Heart left ventricle (tissue), 16 donors: ENCODE measurements at regions not wholly inside any gene's neighbourhood (a gene's known extent, or its start where the extent isn't known, plus 50 kb on each side); places are given as distances from the start of the nearest gene placed in this dataset.

Source experiments
- ATAC-seq, 4 donors: fragments of 200-7000 bp; cut with Tn5 transposase; one replicate each; pipeline ENCODE4 v1.9.1; 2020 to 2022; ENCODE audit warnings: moderate library complexity in 4 of 4, mild to moderate bottlenecking in 3 of 4, moderate number of reproducible peaks in 1 of 4
- DNase-seq, 5 donors: peaks; one replicate each; pipeline ENCODE4 v3.0.0-alpha.2; 2020
- H3K27ac ChIP-seq, 12 donors: fragments of 200-600 bp; sonication (generic) in 4 of 12; one replicate each; pipeline versions ENCODE4 v1.5.0 to v1.8.0; 2016 to 2022; ENCODE audit warnings: mild to moderate bottlenecking in 2 of 12
- H3K27me3 ChIP-seq, 9 donors: fragments of 200-600 bp; sonication (generic) in 2 of 9; one replicate each; pipeline versions ENCODE4 v1.5.1 to v1.8.0; 2016 to 2022; ENCODE audit warnings: mild to moderate bottlenecking in 3 of 9
- H3K36me3 ChIP-seq, 9 donors: fragments of 200-600 bp; sonication (generic) in 2 of 9; one replicate each; pipeline versions ENCODE4 v1.5.0 to v1.8.0; 2018 to 2022; ENCODE audit warnings: mild to moderate bottlenecking in 2 of 9
- H3K4me1 ChIP-seq, 12 donors: fragments of 200-600 bp; sonication (generic) in 4 of 12; one replicate each; pipeline versions ENCODE4 v1.5.0 to v1.8.0; 2016 to 2022; ENCODE audit warnings: mild to moderate bottlenecking in 3 of 12
- H3K4me3 ChIP-seq, 12 donors: fragments of 200-600 bp; sonication (generic) in 4 of 12; one replicate each; pipeline versions ENCODE4 v1.5.0 to v1.8.0; 2017 to 2022; ENCODE audit warnings: mild to moderate bottlenecking in 9 of 12, moderate library complexity in 4 of 12
- H3K9me3 ChIP-seq, 12 donors: fragments of 200-600 bp; sonication (generic) in 4 of 12; one replicate each; pipeline versions ENCODE4 v1.5.0 to v1.8.0; 2016 to 2022; ENCODE audit warnings: mild to moderate bottlenecking in 1 of 12
- CTCF ChIP-seq, 12 donors: fragments of 200-600 bp; sonication (generic) in 4 of 12; IDR thresholded peaks; one replicate each; pipeline versions ENCODE4 v1.5.0 to v1.8.0; 2018 to 2022; ENCODE audit warnings: antibody characterized with exemption in 12 of 12, mild to moderate bottlenecking in 5 of 12
- POLR2A ChIP-seq, 2 donors: fragments of 450-650 bp; IDR thresholded peaks; one replicate each; pipeline ENCODE4 v1.6.1; 2017; ENCODE audit warnings: antibody characterized with exemption in 2 of 2, mild to moderate bottlenecking in 2 of 2, moderate library complexity in 2 of 2
- WGBS, 4 donors: extraction: QIAGEN DNeasy Blood & Tissue Kit in 2 of 4; methylation state at CpG; one replicate each; pipeline versions ENCODE4 v1.1.5 to v1.1.7; 2013 to 2018; 5-methylcytosine and 5-hydroxymethylcytosine counted together
- intact Hi-C, 10 donors: fragments of 100-400 bp; cut with DNase I; formaldehyde crosslinking; loops; one replicate each; pipeline versions ENCODE4 v1.11.1 to v1.14.2; 2022
- donor health status: ischemic (EF 13 %, LVEDD 7.1; RV severe dilation, severe dysfunction).
- donor health status: healthy with polysubstance abuse.
- donor health status: DM: no; HTN: yes; CAD: no.
- donor health status: DM: no; HTN: no; CAD: no.
- donor health status: ischemic (EF 25% LVEDD 6.9; RV normal size, moderate dysfunction).
- donor health status: ischemic (EF 25% LVEDD 5.7; RV mildly dilated, moderate dysfunction).
- donor health status: healthy.
- donor health status: DM: yes; HTN: yes; CAD: no.
- donor health status: ischemic (EF 35%, LVEDD 5.7; RV mildly dilated, moderate dysfunction).
- donor health status: nonischemic (EF 11% LVEDD 7.7; RV severe dilation, severe dysfunction).
- donor health status: DM: yes; HTN: yes; CAD: no.
- donor health status: PGD.
- donor health status: ischemic (EF 29% LVEDD 5.4; RV normal size, mild dysfunction).
- donor health status: nonischemic (EF 23%, LVEDD 6.1; RV moderate dilation, normal function).

GRCh38 chr1:199452627-199453026 lies 574.9 kb upstream of the NR5A2 start:
- Histone ChIP-seq H3K4me3 (no peak overlapping the region), H3K27me3 (no peaks in the 10 kb centered on the region), H3K4me1 (no peaks in the 10 kb centered on the region), H3K27ac (no peak overlapping the region), H3K9me3 (no peaks in the 10 kb centered on the region), H3K36me3 (no peaks in the 10 kb centered on the region)
- intact Hi-C loops = no loop called here
- 59 to 81% (median 63%) methylated on average over 2 of the region's 2 CpGs for WGBS, 4 donors
- no peak for ATAC-seq
- DNase-seq = no peak
- no peak for TF ChIP-seq POLR2A (IDR thresholded peaks at IDR 0.05)
- no peak for TF ChIP-seq CTCF (IDR thresholded peaks at IDR 0.05)

GRCh38 chr1:199453723-199454122 lies 573.8 kb upstream of the NR5A2 start:
- H3K27ac ChIP-seq = no peak overlapping the region
- H3K9me3 ChIP-seq = no peaks in the 10 kb centered on the region
- intact Hi-C loops = no loop called here
- ATAC-seq (no peak), DNase-seq (no peak)
- H3K36me3 ChIP-seq = no peaks in the 10 kb centered on the region
- no peaks in the 10 kb centered on the region for H3K27me3 ChIP-seq
- TF ChIP-seq POLR2A (IDR thresholded peaks at IDR 0.05) (no peak), CTCF (IDR thresholded peaks at IDR 0.05) (no peak)
- no peak overlapping the region for H3K4me3 ChIP-seq
- WGBS, 4 donors = 68 to 74% (median 72%) methylated on average over 3 of the region's 3 CpGs
- H3K4me1 ChIP-seq = no peaks in the 10 kb centered on the region

- Histone ChIP-seq H3K27ac (no peak overlapping the region), H3K4me3 (no peak overlapping the region), H3K27me3 (no peaks in the 10 kb centered on the region), H3K4me1 (no peaks in the 10 kb centered on the region), H3K9me3 (peaks cover 0 to 21% (median 0%) of the 10 kb centered on the region in 12 donors), H3K36me3 (no peaks in the 10 kb centered on the region)
- DNase-seq (no peak), ATAC-seq (peak in 1 of 4 donors; percentile 52)
- 33 to 53% (median 43%) methylated on average over 3 of the region's 3 CpGs for WGBS, 4 donors
- intact Hi-C loops = no loop called here
- no peak for TF ChIP-seq POLR2A (IDR thresholded peaks at IDR 0.05)
- no peak for TF ChIP-seq CTCF (IDR thresholded peaks at IDR 0.05)
Measured at GRCh38 chr1:199460933-199461332, 566.6 kb upstream of the NR5A2 start.

GRCh38 chr1:199463521-199464127 lies 563.9 kb upstream of the NR5A2 start:
- no peak for DNase-seq
- Histone ChIP-seq H3K27ac (no peak overlapping the region), H3K4me3 (no peak overlapping the region), H3K27me3 (no peaks in the 10 kb centered on the region), H3K4me1 (no peaks in the 10 kb centered on the region), H3K9me3 (peaks cover 0 to 21% (median 0%) of the 10 kb centered on the region in 12 donors), H3K36me3 (no peaks in the 10 kb centered on the region)
- WGBS, 4 donors = 97 to 100% (median 100%) methylated on average over 1 of the region's 1 CpG; no CpG with 5 or more reads in 1 of the 4 donors
- peak in 1 of 12 donors; percentile 16 for TF ChIP-seq CTCF (IDR thresholded peaks at IDR 0.05)
- TF ChIP-seq POLR2A (IDR thresholded peaks at IDR 0.05) = no peak
- intact Hi-C loops = no loop called here
- ATAC-seq = no peak
